Loucy (cell line): ENCODE measurements at regions not wholly inside any gene's neighbourhood (a gene's known extent, or its start where the extent isn't known, plus 50 kb on each side); places are given as distances from the start of the nearest gene placed in this dataset.

Source experiments
- H2AFZ ChIP-seq: fragments of 200-600 bp; sonication (generic); 2 replicates; pipeline ENCODE4 v1.6.0; 2016; ENCODE audit warnings: antibody characterized with exemption, mild to moderate bottlenecking, low read length, moderate library complexity
- H3F3A ChIP-seq: fragments of 200-600 bp; 2 replicates; pipeline ENCODE4 v1.6.0; 2016; ENCODE audit warnings: antibody characterized with exemption, low read depth, mild to moderate bottlenecking
- H3K27me3 ChIP-seq: fragments of 200-600 bp; sonication (generic); 2 replicates; pipeline ENCODE4 v1.6.1; 2014; ENCODE audit warnings: low read length, mild to moderate bottlenecking; ENCODE audit not compliant: insufficient read depth, poor library complexity, severe bottlenecking
- H3K36me3 ChIP-seq: fragments of 200-600 bp; sonication (generic); 2 replicates; pipeline ENCODE4 v1.6.1; 2016; ENCODE audit warnings: low read length; ENCODE audit not compliant: insufficient read depth
- H3K4me1 ChIP-seq: fragments of 200-600 bp; sonication (generic); 2 replicates; pipeline ENCODE4 v1.5.1; 2014; ENCODE audit warnings: low read length, mild to moderate bottlenecking; ENCODE audit not compliant: insufficient read depth, poor library complexity, severe bottlenecking
- H3K4me2 ChIP-seq: fragments of 200-600 bp; sonication (generic); 2 replicates; pipeline ENCODE4 v1.6.0; 2014; ENCODE audit warnings: antibody characterized with exemption, low read length, low read depth, mild to moderate bottlenecking; ENCODE audit not compliant: poor library complexity, severe bottlenecking
- H3K4me3 ChIP-seq: fragments of 200-600 bp; sonication (generic); 2 replicates; pipeline ENCODE4 v1.5.1; 2014; ENCODE audit warnings: low read length, mild to moderate bottlenecking, mixed read lengths; ENCODE audit not compliant: poor library complexity, severe bottlenecking
- H3K79me2 ChIP-seq: fragments of 200-600 bp; sonication (generic); 2 replicates; pipeline ENCODE4 v1.6.1; 2014; ENCODE audit warnings: low read length; ENCODE audit not compliant: insufficient read depth
- H3K9ac ChIP-seq: fragments of 200-600 bp; sonication (generic); 2 replicates; pipeline ENCODE4 v1.6.0; 2014; ENCODE audit warnings: mild to moderate bottlenecking, low read depth, low read length, moderate library complexity; ENCODE audit not compliant: poor library complexity, severe bottlenecking
- H3K9me2 ChIP-seq: fragments of 200-600 bp; sonication (generic); replicated peaks from 2 replicates; pipeline ENCODE4 v1.6.1; 2016; ENCODE audit warnings: low read depth, low read length, mixed read lengths
- H3K9me3 ChIP-seq: fragments of 200-600 bp; sonication (generic); 2 replicates; pipeline ENCODE4 v1.6.1; 2014; ENCODE audit warnings: mild to moderate bottlenecking, antibody characterized with exemption, low read length, low read depth; ENCODE audit not compliant: insufficient read depth
- H4K20me1 ChIP-seq: fragments of 200-600 bp; sonication (generic); 2 replicates; pipeline ENCODE4 v1.6.0; 2014; ENCODE audit warnings: antibody characterized with exemption, low read length, mild to moderate bottlenecking; ENCODE audit not compliant: insufficient read depth, poor library complexity, severe bottlenecking
- EZH2phosphoT487 ChIP-seq: fragments of 200-600 bp; IDR thresholded peaks from 2 replicates; pipeline ENCODE4 v1.6.1; 2018; ENCODE audit warnings: antibody characterized with exemption, mild to moderate bottlenecking, moderate library complexity, borderline replicate concordance
- TF ChIP-seq, protein P1 (sequence below): fragments of 200-600 bp; sonication (generic); conservative IDR thresholded peaks from 2 replicates; pipeline ENCODE4 v1.5.1; 2014; ENCODE audit warnings: mild to moderate bottlenecking, antibody characterized with exemption, low read length

DNA sequence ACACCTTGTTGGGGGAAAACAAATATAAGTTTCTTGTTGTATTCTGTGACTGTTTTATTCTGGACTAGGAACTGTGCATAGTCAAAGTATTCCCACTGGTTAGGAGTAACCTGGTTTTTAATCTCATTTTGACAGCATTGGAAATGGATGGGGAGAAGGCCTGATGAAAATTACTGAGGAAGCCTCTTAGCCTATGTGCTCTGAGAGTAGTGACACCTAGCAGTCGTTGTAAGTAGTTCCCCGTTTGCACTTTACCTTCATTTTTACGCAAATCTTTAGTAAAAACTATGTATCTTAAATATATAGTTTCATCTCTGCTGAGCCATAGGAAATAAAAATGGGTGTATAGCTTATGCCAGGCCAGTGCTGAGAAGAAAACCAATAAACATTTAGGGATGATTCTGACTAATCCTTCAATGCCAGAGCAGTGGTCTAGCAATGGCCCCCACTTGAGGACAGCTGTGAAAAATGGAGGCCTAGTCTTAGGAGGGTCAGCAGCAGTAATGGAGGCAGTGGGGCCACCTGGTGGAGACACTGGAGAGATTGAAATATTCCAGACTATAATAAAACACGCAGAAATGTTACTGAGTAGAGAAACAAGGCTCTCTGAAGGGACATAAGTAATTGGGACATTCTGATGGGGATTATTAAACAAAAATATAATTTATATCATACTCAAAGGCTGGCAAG, 133.2 kb upstream of the NOVA1 start:
- Histone ChIP-seq H3K9me3 (no peaks in the 10 kb centered on the region), H3K4me3 (no peak overlapping the region), H3K9ac (no peak overlapping the region), H3K9me2 (no peaks in the 10 kb centered on the region), H3K36me3 (no peaks in the 10 kb centered on the region), H3K79me2 (no peaks in the 10 kb centered on the region), H3F3A (no peaks in the 10 kb centered on the region), H3K27me3 (no peaks in the 10 kb centered on the region), H2AFZ (no peak overlapping the region), H4K20me1 (no peaks in the 10 kb centered on the region), H3K4me2 (no peak overlapping the region), H3K4me1 (no peaks in the 10 kb centered on the region)
- TF ChIP-seq EZH2phosphoT487: no peak
- TF ChIP-seq, protein P1, sequence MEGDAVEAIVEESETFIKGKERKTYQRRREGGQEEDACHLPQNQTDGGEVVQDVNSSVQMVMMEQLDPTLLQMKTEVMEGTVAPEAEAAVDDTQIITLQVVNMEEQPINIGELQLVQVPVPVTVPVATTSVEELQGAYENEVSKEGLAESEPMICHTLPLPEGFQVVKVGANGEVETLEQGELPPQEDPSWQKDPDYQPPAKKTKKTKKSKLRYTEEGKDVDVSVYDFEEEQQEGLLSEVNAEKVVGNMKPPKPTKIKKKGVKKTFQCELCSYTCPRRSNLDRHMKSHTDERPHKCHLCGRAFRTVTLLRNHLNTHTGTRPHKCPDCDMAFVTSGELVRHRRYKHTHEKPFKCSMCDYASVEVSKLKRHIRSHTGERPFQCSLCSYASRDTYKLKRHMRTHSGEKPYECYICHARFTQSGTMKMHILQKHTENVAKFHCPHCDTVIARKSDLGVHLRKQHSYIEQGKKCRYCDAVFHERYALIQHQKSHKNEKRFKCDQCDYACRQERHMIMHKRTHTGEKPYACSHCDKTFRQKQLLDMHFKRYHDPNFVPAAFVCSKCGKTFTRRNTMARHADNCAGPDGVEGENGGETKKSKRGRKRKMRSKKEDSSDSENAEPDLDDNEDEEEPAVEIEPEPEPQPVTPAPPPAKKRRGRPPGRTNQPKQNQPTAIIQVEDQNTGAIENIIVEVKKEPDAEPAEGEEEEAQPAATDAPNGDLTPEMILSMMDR: peak; percentile 49

DNA sequence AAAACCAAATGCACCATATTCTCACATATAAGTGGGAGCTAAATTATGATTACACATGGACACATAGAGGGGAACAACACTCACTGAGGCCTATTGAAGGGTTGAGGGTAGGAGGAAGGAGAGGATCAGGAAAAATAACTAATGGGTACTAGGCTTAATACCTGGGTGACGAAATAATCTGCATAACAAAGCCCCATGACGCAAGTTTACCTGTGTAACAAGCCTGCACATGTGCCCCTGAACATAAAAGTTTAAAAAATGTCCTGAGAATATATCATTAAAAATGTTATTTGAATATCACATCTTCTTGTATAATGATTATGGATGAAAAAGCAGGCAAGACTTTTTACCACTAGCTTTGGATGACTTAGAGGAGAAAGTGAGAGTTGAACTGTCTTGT, 138.0 kb upstream of the NOVA1 start:
- Histone ChIP-seq H3K27me3 (no peaks in the 10 kb centered on the region), H3K79me2 (no peaks in the 10 kb centered on the region), H3K4me2 (no peak overlapping the region), H3K9me2 (no peaks in the 10 kb centered on the region), H2AFZ (no peak overlapping the region), H3K4me3 (no peak overlapping the region), H3K9me3 (no peaks in the 10 kb centered on the region), H3K36me3 (no peaks in the 10 kb centered on the region), H3F3A (no peaks in the 10 kb centered on the region), H4K20me1 (no peaks in the 10 kb centered on the region), H3K9ac (no peak overlapping the region), H3K4me1 (no peaks in the 10 kb centered on the region)
- TF ChIP-seq, protein P1: no peak
- no peak for TF ChIP-seq EZH2phosphoT487

DNA sequence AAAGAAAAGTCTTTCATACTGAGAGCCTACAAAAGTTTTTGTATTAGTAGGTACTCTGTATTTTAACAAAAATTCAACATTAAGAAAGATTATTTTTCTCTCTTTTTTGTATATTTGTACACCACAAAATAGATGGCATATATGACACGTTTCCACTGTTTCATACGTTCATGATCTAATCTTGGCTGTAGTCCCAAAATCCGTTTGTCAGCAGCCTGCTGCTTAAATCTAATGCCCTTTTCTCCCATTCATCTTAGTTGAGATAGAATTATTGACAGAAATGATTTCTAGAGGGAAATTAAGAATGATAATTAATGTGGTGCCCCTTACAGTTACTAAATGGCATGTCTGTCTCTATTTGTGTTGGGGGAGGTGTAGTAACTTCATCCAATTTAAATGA, 140.7 kb upstream of the NOVA1 start:
- no peaks in the 10 kb centered on the region for H3K27me3 ChIP-seq
- no peak overlapping the region for H2AFZ ChIP-seq
- H3K9me3 ChIP-seq: 0 out of 2 replicates have a peak, but pooled peaks cover 3% of the 10 kb centered on the region
- H3K4me2 ChIP-seq: no peak overlapping the region
- no peaks in the 10 kb centered on the region for H3K36me3 ChIP-seq
- no peaks in the 10 kb centered on the region for H4K20me1 ChIP-seq
- no peak overlapping the region for H3K9ac ChIP-seq
- H3K4me1 ChIP-seq: no peaks in the 10 kb centered on the region
- H3K9me2 ChIP-seq: no peaks in the 10 kb centered on the region
- no peak overlapping the region for H3K4me3 ChIP-seq
- no peak for TF ChIP-seq EZH2phosphoT487
- TF ChIP-seq, protein P1: no peak
- H3F3A ChIP-seq: no peaks in the 10 kb centered on the region
- H3K79me2 ChIP-seq: no peaks in the 10 kb centered on the region
